Activated CD8-positive, alpha-beta memory T cell treated with anti-CD3 and anti-CD28 coated beads, Interleukin-2, amount 10 ng/mL, durations not matched to agents 7 days and 5 days (primary cell): ENCODE measurements at regions not wholly inside any gene's neighbourhood (a gene's known extent, or its start where the extent isn't known, plus 50 kb on each side); places are given as distances from the start of the nearest gene placed in this dataset.
A peak's percentile ranks its signal among the peaks of the same experiment; 100 is the strongest.

Source experiments
- ATAC-seq: fragments of 150-1000 bp; cut with Tn5 transposase; one replicate; pipeline ENCODE4 v1.10.0; 2021; ENCODE audit warnings: moderate library complexity
- CTCF ChIA-PET: fragments of 350-600 bp; sonication (Branson Sonifier 250); formaldehyde crosslinking; loops from one replicate; lab custom pipeline; 2021; ENCODE audit warnings: antibody characterized with exemption; lab: Charles Lee
- DNase-seq: peaks from one replicate; pipeline ENCODE4 v3.0.0-alpha.2; 2020
- H3K27ac Mint-ChIP-seq: one replicate; pipeline ENCODE4 v1.8.0; 2021; ENCODE audit warnings: mild to moderate bottlenecking, mixed read lengths
- H3K27me3 Mint-ChIP-seq: one replicate; pipeline ENCODE4 v1.8.0; 2021; ENCODE audit warnings: mixed read lengths
- H3K36me3 Mint-ChIP-seq: one replicate; pipeline ENCODE4 v1.8.0; 2021; ENCODE audit warnings: mild to moderate bottlenecking, mixed read lengths
- H3K4me1 Mint-ChIP-seq: one replicate; pipeline ENCODE4 v1.8.0; 2021; ENCODE audit warnings: mixed read lengths
- H3K4me3 Mint-ChIP-seq: one replicate; pipeline ENCODE4 v1.8.0; 2021; ENCODE audit warnings: mild to moderate bottlenecking, moderate library complexity, mixed read lengths
- H3K9me3 Mint-ChIP-seq: one replicate; pipeline ENCODE4 v1.8.0; 2022; ENCODE audit warnings: low read depth, mixed read lengths

DNA sequence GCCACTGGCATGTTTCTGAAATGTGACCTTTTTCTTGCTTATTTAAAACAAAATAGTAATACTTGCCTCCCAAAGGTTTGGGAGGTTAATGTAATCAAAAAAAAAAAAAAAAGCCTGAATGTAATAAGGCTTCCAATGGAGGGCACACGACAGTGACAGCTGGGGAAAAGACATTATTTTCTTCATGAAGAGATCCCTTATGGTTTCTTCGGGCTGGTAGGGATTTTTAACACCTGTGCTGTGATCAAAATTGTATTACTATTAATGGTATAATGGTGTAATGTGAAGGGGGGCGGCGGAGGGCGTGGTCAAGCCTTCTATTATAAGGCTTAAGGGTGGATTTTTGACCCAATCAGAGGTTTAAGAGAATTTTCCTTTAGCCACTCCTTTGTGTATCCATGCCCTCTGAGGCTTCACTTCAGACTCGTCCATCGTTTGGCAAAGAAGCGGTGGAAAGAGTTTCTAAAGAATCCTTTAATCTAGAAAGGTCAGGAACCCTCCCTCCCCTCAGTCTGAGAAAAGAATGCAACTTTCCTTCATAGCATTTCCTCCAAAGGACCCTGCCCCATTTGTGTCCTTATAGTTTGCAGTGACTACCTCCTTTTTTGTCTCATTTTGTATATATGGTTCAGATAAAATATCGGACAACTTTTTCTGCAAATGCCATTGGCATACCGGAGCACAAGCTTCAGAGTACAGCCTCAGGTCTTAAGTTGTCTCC is 89.5 kb upstream of the CHD2 start:
- H3K9me3 Mint-ChIP-seq = no peaks in the 10 kb centered on the region
- peak; percentile 66 for DNase-seq

DNA sequence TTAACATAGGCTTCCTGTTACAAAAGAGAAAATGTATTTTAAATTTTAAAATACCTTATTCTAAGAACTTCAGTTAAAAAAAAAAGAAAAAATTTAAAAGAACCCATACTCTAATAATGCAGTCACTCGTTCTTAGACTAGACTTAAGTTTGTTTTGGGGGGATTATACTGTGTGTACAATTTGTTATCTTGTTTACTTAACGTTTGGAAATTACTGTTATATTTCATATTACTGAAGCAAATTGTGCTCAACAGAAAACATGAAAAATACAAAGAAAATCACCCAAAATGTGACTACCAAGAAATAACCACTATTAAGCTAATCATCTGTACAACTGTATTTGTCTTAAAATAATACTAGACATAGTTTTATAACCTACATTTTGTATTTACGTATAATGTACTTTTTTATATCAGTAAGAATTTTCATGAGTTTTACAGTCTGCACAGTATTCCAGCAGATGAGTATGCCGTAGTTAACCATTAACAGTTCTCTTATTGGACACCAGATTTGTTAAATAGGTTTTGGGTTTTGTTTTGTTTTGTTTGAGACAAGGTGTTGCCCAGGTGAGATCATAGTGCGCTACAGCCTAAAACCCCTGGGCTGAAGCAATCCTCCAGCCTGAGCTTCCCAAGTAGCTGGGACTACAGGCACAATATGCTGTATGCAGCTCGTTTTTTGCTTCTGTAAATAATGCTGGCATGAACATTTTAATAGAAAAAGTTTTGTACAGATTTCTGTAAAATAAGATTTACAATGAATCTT is 88.8 kb upstream of the CHD2 start:
- Mint-ChIP-seq H3K27ac (peak overlapping the region; percentile 99), H3K9me3 (no peaks in the 10 kb centered on the region), H3K36me3 (peaks cover 3% of the 10 kb centered on the region), H3K4me3 (peak overlapping the region; percentile 80), H3K27me3 (no peaks in the 10 kb centered on the region), H3K4me1 (peaks cover 45% of the 10 kb centered on the region)
- ATAC-seq (no peak), DNase-seq (no peak)
- CTCF ChIA-PET = interaction anchor here (1.0 to 8.2 kb wide), 9 partner anchors 9 to 118 kb away, joined by 3 to 147 read pairs (median 12); partner anchors contain the start of gene CHD2

More for the DNA sequence above, 89.5 kb upstream of the CHD2 start:
- Mint-ChIP-seq H3K4me1 (peaks cover 45% of the 10 kb centered on the region), H3K4me3 (peak overlapping the region; percentile 80), H3K27me3 (no peaks in the 10 kb centered on the region), H3K36me3 (peaks cover 4% of the 10 kb centered on the region), H3K27ac (peak overlapping the region; percentile 99)
- ATAC-seq = no peak
- CTCF ChIA-PET = interaction anchor here (0.8 to 8.2 kb wide), 15 partner anchors 8 to 163 kb away, joined by 3 to 147 read pairs (median 12); partner anchors contain the start of gene CHD2

DNA sequence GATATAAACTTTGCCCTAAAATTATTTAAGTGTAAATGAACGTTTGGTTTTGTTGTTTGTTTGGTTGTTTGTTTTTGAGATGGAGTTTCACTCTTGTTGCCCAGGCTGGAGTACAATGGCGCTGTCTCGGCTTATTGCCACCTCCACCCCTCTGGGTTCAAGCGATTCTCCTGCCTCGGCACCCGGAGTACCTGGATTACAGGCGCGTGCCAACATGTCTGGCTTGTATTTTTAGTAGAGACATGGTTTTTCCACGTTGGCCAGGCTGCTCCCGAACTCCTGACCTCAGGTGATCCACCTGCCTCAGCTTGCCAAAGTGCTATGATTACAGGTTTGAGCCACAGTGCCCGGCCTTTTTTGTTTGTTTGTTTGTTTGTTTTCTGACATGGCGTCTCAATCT is 87.9 kb upstream of the CHD2 start:
- CTCF ChIA-PET = interaction anchor here (1.3 to 8.2 kb wide), 6 partner anchors 8 to 105 kb away, joined by 3 to 147 read pairs (median 35); partner anchors contain the start of gene CHD2
- Mint-ChIP-seq H3K36me3 (peaks cover 2% of the 10 kb centered on the region), H3K9me3 (no peaks in the 10 kb centered on the region), H3K4me3 (no peak overlapping the region), H3K27me3 (no peaks in the 10 kb centered on the region), H3K4me1 (peaks cover 44% of the 10 kb centered on the region), H3K27ac (no peak overlapping the region)
- DNase-seq (no peak), ATAC-seq (no peak)

DNA sequence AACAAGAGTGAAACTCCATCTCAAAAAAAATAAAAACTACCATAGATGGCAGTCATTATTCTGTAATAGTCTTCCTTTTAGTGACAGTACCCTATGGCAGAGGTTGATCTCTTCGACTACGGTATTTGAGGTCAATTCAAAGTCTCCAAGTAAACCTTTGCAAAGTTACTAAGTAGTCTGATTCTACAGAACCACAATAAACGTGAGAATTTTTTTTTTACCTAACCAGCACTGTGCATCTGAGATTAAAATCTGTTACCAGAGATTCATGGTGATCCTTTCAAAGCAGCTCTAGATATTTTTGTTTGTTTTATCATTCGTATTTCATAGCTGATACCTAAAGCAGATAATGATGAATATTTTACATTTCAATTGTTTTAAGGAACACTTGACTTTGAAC is 86.6 kb upstream of the CHD2 start:
- Mint-ChIP-seq H3K36me3 (no peaks in the 10 kb centered on the region), H3K4me3 (peak overlapping the region; percentile 36), H3K27me3 (no peaks in the 10 kb centered on the region), H3K27ac (peak overlapping the region; percentile 64), H3K9me3 (no peaks in the 10 kb centered on the region), H3K4me1 (peaks cover 47% of the 10 kb centered on the region)
- no peak for ATAC-seq
- no peak for DNase-seq
- CTCF ChIA-PET = interaction anchor here (0.9 to 1.5 kb wide), 4 partner anchors 10 to 87 kb away, joined by 3 to 4 read pairs (median 3); partner anchors contain the start of gene CHD2

DNA sequence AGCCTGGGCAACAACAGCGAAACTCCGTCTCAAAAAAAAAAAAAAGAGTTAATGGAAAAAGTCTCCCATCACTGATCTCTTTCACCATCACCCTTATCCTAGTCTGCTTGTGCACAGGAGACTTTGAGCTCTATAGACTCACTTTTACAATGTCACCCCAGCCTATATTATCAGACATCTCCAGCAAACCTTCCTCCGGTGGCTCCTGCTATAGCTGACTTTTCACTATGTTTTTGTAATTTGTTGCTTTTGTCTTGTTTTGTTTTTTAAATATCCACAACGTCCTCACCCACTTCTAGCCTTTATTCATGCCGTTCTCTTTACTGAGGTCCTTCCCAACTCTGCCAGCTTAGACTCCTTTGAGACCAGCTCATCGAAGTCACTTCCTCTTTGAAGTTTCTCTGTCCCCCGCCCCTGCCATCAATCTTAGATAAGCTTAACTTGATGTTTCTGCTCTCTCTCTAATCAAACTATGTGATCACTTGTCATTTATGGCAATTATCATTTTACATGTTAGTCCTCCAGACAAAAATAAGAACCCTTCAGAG is 82.7 kb upstream of the CHD2 start:
- ATAC-seq = no peak
- Mint-ChIP-seq H3K4me3 (no peak overlapping the region), H3K4me1 (peaks cover 52% of the 10 kb centered on the region), H3K27me3 (no peaks in the 10 kb centered on the region), H3K27ac (peak overlapping the region; percentile 50), H3K9me3 (no peaks in the 10 kb centered on the region), H3K36me3 (no peaks in the 10 kb centered on the region)
- no peak for DNase-seq
- CTCF ChIA-PET = interaction anchor here (0.9 to 1.1 kb wide), 4 partner anchors 67 to 90 kb away, joined by 3 to 4 read pairs (median 3); partner anchors contain the start of gene CHD2

DNA sequence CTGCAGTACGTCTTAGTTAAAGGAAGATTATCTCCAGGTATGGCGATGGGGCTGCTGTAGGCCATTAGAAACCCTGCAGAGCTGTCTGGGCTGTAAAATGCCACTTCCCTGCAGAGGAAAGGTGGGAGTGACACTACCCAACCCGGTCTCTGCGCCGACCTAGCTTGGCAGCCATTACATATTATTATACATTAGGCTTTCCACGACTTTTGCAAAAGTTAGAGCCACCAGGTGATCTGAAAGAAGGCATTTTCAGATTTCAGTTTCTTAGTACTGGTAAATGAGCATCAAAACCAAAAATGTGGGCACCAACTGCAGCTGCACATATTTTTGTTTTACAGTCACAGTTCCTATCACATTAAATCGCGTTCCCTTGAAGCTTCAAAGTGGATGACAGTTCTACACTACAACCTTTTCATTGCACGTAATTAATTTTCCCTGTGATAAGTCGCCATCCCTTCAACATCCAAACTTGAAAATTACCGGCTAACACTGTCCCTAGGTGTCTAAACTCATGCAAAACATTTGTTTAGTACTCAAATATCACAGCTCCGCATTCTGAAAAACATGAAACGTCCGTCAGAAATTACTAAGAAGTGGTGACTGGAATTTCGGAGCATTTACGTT is 81.4 kb upstream of the CHD2 start:
- CTCF ChIA-PET = interaction anchor here (0.6 to 5.7 kb wide), 8 partner anchors 10 to 147 kb away, joined by 3 to 48 read pairs (median 6); no protein-coding TSS in a partner anchor
- no peaks in the 10 kb centered on the region for H3K36me3 Mint-ChIP-seq
- no peaks in the 10 kb centered on the region for H3K9me3 Mint-ChIP-seq
- no peaks in the 10 kb centered on the region for H3K27me3 Mint-ChIP-seq
- ATAC-seq = no peak
- H3K27ac Mint-ChIP-seq = peak overlapping the region; percentile 85
- DNase-seq = no peak
- H3K4me3 Mint-ChIP-seq = peak overlapping the region; percentile 79
- peaks cover 54% of the 10 kb centered on the region for H3K4me1 Mint-ChIP-seq

DNA sequence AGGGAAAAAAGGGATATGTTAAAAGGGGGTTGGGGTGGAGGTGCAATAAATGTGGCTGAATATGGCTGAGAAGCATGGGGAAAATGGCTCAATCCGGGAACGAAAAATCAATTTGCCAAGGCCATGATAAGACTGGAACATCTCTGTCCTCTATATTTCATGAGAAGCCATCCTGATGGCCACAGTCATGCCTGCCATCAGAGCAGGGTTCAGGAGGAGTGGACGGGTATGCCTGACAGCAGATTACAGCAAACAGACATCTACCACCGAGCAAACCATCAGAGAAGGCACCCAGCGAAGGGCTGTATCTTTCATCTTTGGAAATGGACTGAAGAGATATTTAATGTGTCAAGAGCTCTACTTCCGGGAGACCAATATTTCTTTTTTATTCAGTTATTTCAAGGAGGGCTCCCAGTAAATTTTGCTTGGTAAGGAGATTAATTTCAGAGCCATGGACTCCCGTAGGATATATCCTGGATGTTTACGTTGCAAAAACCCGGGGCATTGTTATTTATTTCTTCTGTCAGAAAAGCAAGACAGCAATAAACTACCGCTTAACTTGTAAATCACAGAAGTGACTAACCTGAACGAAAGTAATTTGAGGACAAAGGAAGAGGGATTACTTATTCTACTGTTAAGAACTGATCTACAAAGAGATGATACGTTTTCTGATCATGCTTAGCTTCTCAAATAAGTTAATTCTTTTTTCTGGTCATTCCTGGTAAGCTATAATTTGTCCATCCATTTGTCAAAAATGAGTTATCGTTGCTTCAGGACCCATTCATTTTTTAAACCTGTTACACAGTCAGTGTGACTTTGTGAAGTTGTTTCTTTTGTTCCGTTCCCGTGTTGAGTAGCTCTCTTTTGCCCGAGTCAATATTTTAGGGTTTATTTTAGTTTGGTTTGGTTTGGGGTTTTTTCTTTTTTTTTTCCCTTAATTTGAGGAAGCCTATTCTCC is 80.6 kb upstream of the CHD2 start:
- H3K4me3 Mint-ChIP-seq = peak overlapping the region; percentile 79
- ATAC-seq = peak; percentile 6
- no peaks in the 10 kb centered on the region for H3K36me3 Mint-ChIP-seq
- no peaks in the 10 kb centered on the region for H3K27me3 Mint-ChIP-seq
- H3K4me1 Mint-ChIP-seq = peaks cover 52% of the 10 kb centered on the region
- H3K27ac Mint-ChIP-seq = peak overlapping the region; percentile 85
- CTCF ChIA-PET = interaction anchor here (0.6 to 5.7 kb wide), 12 partner anchors 8 to 147 kb away, joined by 3 to 48 read pairs (median 3); partner anchors contain the start of gene CHD2
- no peak for DNase-seq
- H3K9me3 Mint-ChIP-seq = no peaks in the 10 kb centered on the region

DNA sequence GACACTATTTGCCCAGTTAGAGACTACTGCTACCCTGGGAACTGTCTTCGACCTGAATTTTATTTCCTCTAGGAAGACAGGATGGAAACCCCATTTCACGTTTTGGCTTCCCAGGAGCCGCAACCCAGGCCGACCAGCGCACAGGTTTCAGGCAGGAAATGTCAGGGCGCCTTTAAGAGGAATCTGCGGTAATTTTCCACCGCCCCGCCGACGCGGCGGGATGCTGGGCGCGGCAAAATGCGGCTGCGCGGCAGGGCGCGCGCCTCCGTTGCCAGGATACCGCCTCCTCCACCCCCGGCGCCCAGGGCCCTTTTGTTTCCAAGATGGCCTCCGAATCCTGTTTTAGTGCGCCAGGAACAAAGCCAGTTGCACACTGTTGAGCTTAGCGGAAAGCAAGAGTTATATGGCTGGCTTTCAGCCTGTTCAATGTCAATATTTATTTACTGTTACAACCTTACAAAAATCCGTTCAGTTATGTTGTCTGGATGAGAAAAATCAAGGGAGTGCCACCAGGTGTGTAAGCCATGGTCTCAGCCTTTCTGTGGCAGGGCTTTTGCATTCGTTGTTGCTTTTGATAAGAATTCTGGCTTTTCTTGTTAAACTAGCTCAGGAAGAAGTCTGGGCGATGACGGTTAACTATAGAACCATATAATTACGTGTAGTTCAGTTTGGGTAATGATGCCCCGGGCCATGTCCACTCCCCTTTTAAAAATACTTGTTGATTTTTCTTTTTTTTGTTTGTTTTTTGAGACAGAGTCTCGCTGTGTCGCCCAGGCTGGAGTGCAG is 79.7 kb upstream of the CHD2 start:
- Mint-ChIP-seq H3K27me3 (no peaks in the 10 kb centered on the region), H3K9me3 (no peaks in the 10 kb centered on the region), H3K4me1 (peaks cover 52% of the 10 kb centered on the region), H3K4me3 (peak overlapping the region; percentile 79), H3K36me3 (no peaks in the 10 kb centered on the region), H3K27ac (peak overlapping the region; percentile 85)
- DNase-seq (peak; percentile 89), ATAC-seq (peak; percentile 89)
- CTCF ChIA-PET = interaction anchor here (0.6 to 5.7 kb wide), 9 partner anchors 9 to 98 kb away, joined by 3 to 48 read pairs (median 8); partner anchors contain the start of gene CHD2

DNA sequence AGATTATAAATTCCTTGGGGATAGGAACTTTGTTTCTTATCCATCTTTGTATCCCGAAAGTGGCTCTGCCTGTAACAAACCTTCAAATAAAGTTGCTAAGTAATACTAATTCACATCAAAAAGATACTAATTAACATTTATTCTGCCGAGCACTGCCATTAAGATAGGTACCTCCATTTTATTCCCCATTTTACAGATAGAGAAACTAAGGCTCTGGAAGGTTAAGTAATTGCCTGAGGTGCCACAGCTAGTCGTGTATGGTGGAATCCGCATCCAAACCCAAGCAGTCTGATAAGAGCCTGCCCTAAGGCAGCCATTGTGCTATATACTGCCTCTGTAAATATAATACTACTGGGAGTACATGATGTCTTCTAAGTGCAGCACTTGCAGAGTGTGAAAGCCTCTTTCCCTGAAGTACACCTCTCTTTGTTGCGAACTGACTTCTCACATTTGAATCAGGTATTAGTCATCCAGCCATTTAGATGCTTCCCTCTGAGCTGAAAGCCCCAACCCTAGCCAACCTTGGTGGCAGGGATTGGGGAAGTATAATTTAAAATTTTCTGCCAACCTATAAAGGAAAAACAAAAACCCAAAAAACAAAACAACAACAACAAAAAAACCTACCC is 78.5 kb upstream of the CHD2 start:
- H3K9me3 Mint-ChIP-seq = no peaks in the 10 kb centered on the region

DNA sequence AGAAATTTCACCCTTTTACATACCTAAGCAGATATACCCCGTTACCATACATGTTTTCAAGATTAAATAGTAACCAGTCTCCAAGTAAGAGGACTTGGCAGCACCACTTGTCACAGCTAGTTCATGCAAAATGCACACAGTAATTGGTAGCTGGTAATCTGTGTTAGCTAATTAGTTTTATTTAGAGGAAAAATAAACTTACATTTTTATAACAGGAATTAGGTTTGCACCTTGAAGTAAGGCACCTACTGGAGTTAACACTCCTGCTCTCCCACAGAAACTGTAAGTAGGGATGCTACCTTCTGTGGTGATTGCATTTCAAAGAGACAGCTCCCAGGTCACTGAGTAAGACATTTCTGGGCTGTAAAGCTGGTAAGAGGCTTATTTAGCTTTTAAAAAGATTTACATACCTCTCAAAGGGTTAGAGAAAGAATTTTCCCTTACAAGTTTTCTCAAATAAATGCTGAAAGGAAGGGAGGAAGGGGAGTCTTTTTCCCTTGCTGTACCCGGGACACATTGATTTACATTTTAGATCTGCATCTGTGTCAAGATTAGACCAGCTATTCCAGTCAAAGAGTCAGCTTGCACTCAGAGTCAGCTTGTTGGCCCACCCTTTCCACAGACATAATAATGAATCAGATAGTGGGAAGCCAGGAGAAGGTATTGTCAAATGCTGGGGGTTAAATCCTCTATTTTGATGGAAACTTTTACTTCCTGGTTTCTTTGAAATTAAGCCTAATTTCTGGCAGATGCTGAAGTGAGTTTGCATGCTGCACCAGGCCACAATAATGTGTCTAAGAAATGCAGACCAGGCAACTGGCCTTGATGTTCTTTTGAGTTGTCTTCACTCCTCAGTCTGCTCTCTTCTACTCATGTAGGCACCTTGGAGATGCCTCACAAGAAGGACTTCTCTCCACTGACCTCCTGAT is 77.6 kb upstream of the CHD2 start:
- Mint-ChIP-seq H3K4me1 (peaks cover 53% of the 10 kb centered on the region), H3K27me3 (no peaks in the 10 kb centered on the region), H3K4me3 (peak overlapping the region; percentile 47), H3K9me3 (no peaks in the 10 kb centered on the region), H3K36me3 (no peaks in the 10 kb centered on the region), H3K27ac (peak overlapping the region; percentile 52)
- no peak for DNase-seq
- no peak for ATAC-seq
- CTCF ChIA-PET = interaction anchor here (0.7 to 5.7 kb wide), 7 partner anchors 8 to 96 kb away, joined by 3 to 48 read pairs (median 4); no protein-coding TSS in a partner anchor

More for the DNA sequence above, 78.5 kb upstream of the CHD2 start:
- Mint-ChIP-seq H3K27ac (peak overlapping the region; percentile 52), H3K4me1 (peaks cover 56% of the 10 kb centered on the region), H3K36me3 (no peaks in the 10 kb centered on the region), H3K4me3 (peak overlapping the region; percentile 47), H3K27me3 (no peaks in the 10 kb centered on the region)
- DNase-seq (no peak), ATAC-seq (peak; percentile 18)
- CTCF ChIA-PET = interaction anchor here (0.7 to 5.7 kb wide), 9 partner anchors 9 to 96 kb away, joined by 3 to 48 read pairs (median 4); no protein-coding TSS in a partner anchor
